Progenitor cell of endocrine pancreas (in vitro differentiated cells): ENCODE measurements at regions not wholly inside any gene's neighbourhood (a gene's known extent, or its start where the extent isn't known, plus 50 kb on each side); places are given as distances from the start of the nearest gene placed in this dataset.

Experiments
- DNase-seq: peaks from one replicate; pipeline ENCODE4 v3.0.0; 2021; ENCODE audit warnings: low spot score; ENCODE audit not compliant: unreplicated experiment
- H3K27ac Mint-ChIP-seq: 2 replicates; pipeline ENCODE4 v1.8.0; 2021; ENCODE audit warnings: mild to moderate bottlenecking, moderate library complexity, mixed read lengths
- H3K27me3 Mint-ChIP-seq: 2 replicates; pipeline ENCODE4 v1.8.0; 2021; ENCODE audit warnings: mixed read lengths
- H3K36me3 Mint-ChIP-seq: 2 replicates; pipeline ENCODE4 v1.8.0; 2022; ENCODE audit warnings: mixed read lengths; ENCODE audit not compliant: insufficient read depth
- H3K4me1 Mint-ChIP-seq: 2 replicates; pipeline ENCODE4 v1.8.0; 2021; ENCODE audit warnings: low read depth, mixed read lengths
- H3K4me3 Mint-ChIP-seq: 2 replicates; pipeline ENCODE4 v1.8.0; 2021; ENCODE audit warnings: low read depth, mild to moderate bottlenecking, moderate library complexity, mixed read lengths
- H3K9me3 Mint-ChIP-seq: 2 replicates; pipeline ENCODE4 v1.8.0; 2021; ENCODE audit warnings: low read depth, mixed read lengths
- CTCF ChIP-seq: fragments of 200-600 bp; sonication (generic); IDR thresholded peaks from one replicate; pipeline ENCODE4 v1.5.0; 2021; ENCODE audit warnings: antibody characterized with exemption, mild to moderate bottlenecking; ENCODE audit not compliant: unreplicated experiment

- no peak overlapping the region for H3K4me3 Mint-ChIP-seq
- no peak for TF ChIP-seq CTCF
- no peak for DNase-seq
- H3K9me3 Mint-ChIP-seq = no peaks in the 10 kb centered on the region
- H3K4me1 Mint-ChIP-seq = no peaks in the 10 kb centered on the region
- H3K27ac Mint-ChIP-seq = no peak overlapping the region
- no peaks in the 10 kb centered on the region for H3K27me3 Mint-ChIP-seq
- no peaks in the 10 kb centered on the region for H3K36me3 Mint-ChIP-seq
These were observed 78.2 kb downstream of the FBXO5 start for GRCh38 chr6:152904678-152905077.

DNA sequence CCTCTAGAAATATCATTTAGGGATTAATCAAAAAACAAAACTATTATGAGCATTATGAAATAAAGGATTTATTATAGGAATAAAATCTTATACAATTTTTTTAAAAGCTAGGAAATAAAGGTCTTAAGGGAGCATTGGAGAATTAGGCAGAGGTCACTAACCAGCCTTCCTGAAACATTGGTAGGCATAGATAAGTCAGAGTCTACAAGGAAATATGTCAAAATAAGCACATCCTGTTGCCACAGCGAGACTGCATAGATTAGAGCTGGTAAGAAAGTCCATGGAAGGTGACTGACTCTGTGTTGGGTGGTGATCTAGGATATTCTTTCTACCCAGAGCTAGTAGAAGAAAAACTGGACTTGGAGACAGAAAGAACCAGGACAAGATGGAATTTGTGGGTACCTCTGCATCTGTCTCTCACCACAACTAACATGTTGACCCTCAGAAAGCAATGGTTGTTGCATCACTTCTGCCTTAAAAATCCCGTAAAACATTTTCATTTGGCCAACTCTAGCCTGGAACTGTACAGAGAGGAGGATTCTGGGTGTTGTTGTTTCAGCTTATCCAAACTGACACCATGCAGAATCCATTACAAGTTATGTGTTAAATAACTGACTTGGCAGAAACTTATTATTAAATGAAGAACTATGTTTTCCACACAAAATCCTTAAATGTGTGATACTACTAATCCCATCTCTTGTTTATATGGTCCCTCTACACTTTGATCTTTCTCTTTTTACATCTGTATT is 77.1 kb downstream of the FBXO5 start:
- no peak for TF ChIP-seq CTCF
- H3K4me3 Mint-ChIP-seq = no peak overlapping the region
- no peaks in the 10 kb centered on the region for H3K4me1 Mint-ChIP-seq
- DNase-seq = no peak
- H3K27ac Mint-ChIP-seq = no peak overlapping the region
- H3K9me3 Mint-ChIP-seq = no peaks in the 10 kb centered on the region
- H3K36me3 Mint-ChIP-seq = no peaks in the 10 kb centered on the region
- H3K27me3 Mint-ChIP-seq = no peaks in the 10 kb centered on the region

DNA sequence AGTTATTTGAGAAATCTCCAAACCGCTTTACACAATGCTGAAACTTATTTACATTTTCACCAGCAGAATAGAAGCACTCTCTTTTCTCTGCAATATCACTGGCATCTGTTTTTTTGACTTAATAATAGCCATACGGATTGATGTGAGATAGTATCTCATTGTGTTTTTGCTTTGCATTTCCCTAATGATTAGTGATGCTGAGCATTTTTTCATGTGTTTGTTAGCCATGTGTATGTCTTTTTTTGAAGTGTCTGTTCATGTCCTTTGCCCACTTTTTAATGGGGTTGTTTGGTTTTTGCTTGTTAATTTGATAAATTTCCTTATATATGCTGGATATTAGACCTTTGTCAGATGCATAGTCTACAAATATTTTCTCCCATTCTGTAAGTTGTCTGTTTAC is 73.6 kb downstream of the FBXO5 start:
- Mint-ChIP-seq H3K9me3 (peaks cover 15% of the 10 kb centered on the region), H3K27me3 (no peaks in the 10 kb centered on the region), H3K36me3 (no peaks in the 10 kb centered on the region), H3K4me1 (no peaks in the 10 kb centered on the region), H3K4me3 (no peak overlapping the region), H3K27ac (no peak overlapping the region)
- TF ChIP-seq CTCF = no peak
- no peak for DNase-seq

DNA sequence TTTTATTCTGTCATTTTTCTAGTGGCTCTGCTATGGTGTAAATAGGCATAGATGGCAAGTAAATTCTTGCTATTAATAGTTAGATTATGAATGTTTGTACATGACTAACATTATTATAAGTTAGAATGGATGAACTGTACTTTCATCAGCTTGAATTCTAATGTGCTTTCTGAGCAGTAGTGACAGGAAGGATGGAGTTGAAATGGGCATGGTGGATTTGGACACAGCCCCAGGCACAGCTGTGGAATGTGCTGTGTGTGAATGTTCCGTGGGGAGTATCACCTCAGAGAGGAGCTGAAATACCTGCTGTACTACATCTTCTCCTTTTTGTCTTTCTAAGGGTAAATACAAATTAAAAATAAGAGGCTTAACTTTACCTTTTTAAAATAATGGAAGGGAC is 66.8 kb downstream of the FBXO5 start:
- DNase-seq = no peak
- Mint-ChIP-seq H3K36me3 (no peaks in the 10 kb centered on the region), H3K4me1 (no peaks in the 10 kb centered on the region), H3K9me3 (peaks cover 18% of the 10 kb centered on the region), H3K4me3 (no peak overlapping the region), H3K27ac (no peak overlapping the region), H3K27me3 (no peaks in the 10 kb centered on the region)
- no peak for TF ChIP-seq CTCF

GRCh38 chr6:152918991-152919390 is 63.9 kb downstream of the FBXO5 start:
- Mint-ChIP-seq H3K27ac (no peak overlapping the region), H3K9me3 (peaks cover 5% of the 10 kb centered on the region), H3K4me3 (no peak overlapping the region), H3K4me1 (no peaks in the 10 kb centered on the region), H3K27me3 (no peaks in the 10 kb centered on the region), H3K36me3 (no peaks in the 10 kb centered on the region)
- no peak for DNase-seq
- no peak for TF ChIP-seq CTCF
